SK-N-SH (cell line): ENCODE measurements at regions not wholly inside any gene's neighbourhood (a gene's known extent, or its start where the extent isn't known, plus 50 kb on each side); places are given as distances from the start of the nearest gene placed in this dataset.

Experiments
- EZH2phosphoT487 ChIP-seq: fragments of 200-600 bp; sonication (generic); IDR thresholded peaks from 2 replicates; pipeline ENCODE4 v1.6.1; 2017; ENCODE audit warnings: low read depth, mixed run types, mild to moderate bottlenecking, antibody characterized with exemption, moderate library complexity, borderline replicate concordance
- SMC3 ChIP-seq: IDR thresholded peaks from 2 replicates; pipeline ENCODE4 v1.6.1; 2012; ENCODE audit warnings: low read depth, low read length, improper control_type of control experiment
- TAF1 ChIP-seq: IDR thresholded peaks from 2 replicates; pipeline ENCODE4 v1.6.1; 2012; ENCODE audit warnings: low read depth, mild to moderate bottlenecking, low read length, moderate library complexity, borderline replicate concordance
- TF ChIP-seq, protein P1 (sequence below): fragments of 200-600 bp; sonication (generic); IDR thresholded peaks from 2 replicates; pipeline ENCODE4 v1.6.1; 2017; ENCODE audit warnings: antibody characterized with exemption, mild to moderate bottlenecking, moderate library complexity

DNA sequence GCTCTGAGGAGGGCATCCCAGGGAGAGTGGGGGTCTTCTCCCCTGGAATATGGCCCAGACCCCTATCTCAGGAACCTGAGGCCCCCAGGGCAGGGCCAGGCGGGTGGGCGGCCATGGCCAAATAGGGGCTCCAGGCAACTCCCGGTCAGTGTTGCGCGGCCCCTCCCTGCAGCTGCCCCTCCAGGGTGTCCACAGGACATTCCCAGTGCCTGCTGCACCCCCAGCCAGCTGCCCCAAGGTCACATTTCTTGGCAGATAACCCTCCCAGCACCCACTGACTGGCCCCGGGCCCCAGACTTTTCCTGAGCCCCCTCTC is 53.6 kb upstream of the EGFL7 start:
- TF ChIP-seq, protein P1, sequence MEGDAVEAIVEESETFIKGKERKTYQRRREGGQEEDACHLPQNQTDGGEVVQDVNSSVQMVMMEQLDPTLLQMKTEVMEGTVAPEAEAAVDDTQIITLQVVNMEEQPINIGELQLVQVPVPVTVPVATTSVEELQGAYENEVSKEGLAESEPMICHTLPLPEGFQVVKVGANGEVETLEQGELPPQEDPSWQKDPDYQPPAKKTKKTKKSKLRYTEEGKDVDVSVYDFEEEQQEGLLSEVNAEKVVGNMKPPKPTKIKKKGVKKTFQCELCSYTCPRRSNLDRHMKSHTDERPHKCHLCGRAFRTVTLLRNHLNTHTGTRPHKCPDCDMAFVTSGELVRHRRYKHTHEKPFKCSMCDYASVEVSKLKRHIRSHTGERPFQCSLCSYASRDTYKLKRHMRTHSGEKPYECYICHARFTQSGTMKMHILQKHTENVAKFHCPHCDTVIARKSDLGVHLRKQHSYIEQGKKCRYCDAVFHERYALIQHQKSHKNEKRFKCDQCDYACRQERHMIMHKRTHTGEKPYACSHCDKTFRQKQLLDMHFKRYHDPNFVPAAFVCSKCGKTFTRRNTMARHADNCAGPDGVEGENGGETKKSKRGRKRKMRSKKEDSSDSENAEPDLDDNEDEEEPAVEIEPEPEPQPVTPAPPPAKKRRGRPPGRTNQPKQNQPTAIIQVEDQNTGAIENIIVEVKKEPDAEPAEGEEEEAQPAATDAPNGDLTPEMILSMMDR = no peak
- no peak for TF ChIP-seq EZH2phosphoT487
- no peak for TF ChIP-seq TAF1
- TF ChIP-seq SMC3 = no peak
